Activated T-helper 1 cell treated with anti-CD3 and anti-CD28 coated beads, Interleukin-12 subunit alpha, Interleukin-12 subunit beta, Interleukin-2, Interleukin-4 antibody, amounts not matched to agents 30 ng/mL and 10 ng/mL and 1 ng/mL, durations not matched to agents 14 hours and 24 hours and 36 hours (primary cell): ENCODE measurements at regions not wholly inside any gene's neighbourhood (a gene's known extent, or its start where the extent isn't known, plus 50 kb on each side); places are given as distances from the start of the nearest gene placed in this dataset.
"Not testable (repeated sequence)": the region's sequence is repeated elsewhere in the genome, so short reads cannot be mapped to it uniquely, and the experiment has no call there.

ENCODE experiments used
- DNase-seq: peaks from one replicate; pipeline ENCODE4 v3.0.0; 2021; ENCODE audit warnings: low spot score
- H3K27ac Mint-ChIP-seq: one replicate; pipeline ENCODE4 v1.8.0; 2021; ENCODE audit warnings: mild to moderate bottlenecking, mixed read lengths
- H3K27me3 Mint-ChIP-seq: one replicate; pipeline ENCODE4 v1.8.0; 2022; ENCODE audit warnings: mild to moderate bottlenecking, moderate library complexity, mixed read lengths; ENCODE audit not compliant: insufficient read depth
- H3K36me3 Mint-ChIP-seq: one replicate; pipeline ENCODE4 v1.8.0; 2021; ENCODE audit warnings: low read depth, mixed read lengths
- H3K4me1 Mint-ChIP-seq: one replicate; pipeline ENCODE4 v1.8.0; 2021; ENCODE audit warnings: low read depth, mixed read lengths
- H3K4me3 Mint-ChIP-seq: one replicate; pipeline ENCODE4 v1.8.0; 2021; ENCODE audit warnings: mild to moderate bottlenecking, moderate library complexity, mixed read lengths
- H3K9me3 Mint-ChIP-seq: one replicate; pipeline ENCODE4 v1.8.0; 2021; ENCODE audit warnings: mixed read lengths
- intact Hi-C: fragments of 100-400 bp; cut with micrococcal nuclease; formaldehyde crosslinking; loops from one replicate; pipeline ENCODE4 v1.15.1; 2024

GRCh38 chr5:88657136-88657535, 225.8 kb downstream of the MEF2C start:
- Mint-ChIP-seq H3K27me3 (peaks cover 45% of the 10 kb centered on the region), H3K27ac (no peak overlapping the region), H3K9me3 (no peaks in the 10 kb centered on the region), H3K4me3 (no peak overlapping the region), H3K4me1 (peaks cover 14% of the 10 kb centered on the region), H3K36me3 (peaks cover 2% of the 10 kb centered on the region)
- DNase-seq, result no peak
- intact Hi-C loops, result no loop called here

GRCh38 chr5:88656221-88656950, 226.6 kb downstream of the MEF2C start:
- intact Hi-C loops, result no loop called here
- Mint-ChIP-seq H3K9me3 (no peaks in the 10 kb centered on the region), H3K27ac (no peak overlapping the region), H3K27me3 (peaks cover 40% of the 10 kb centered on the region), H3K36me3 (peaks cover 1% of the 10 kb centered on the region), H3K4me3 (no peak overlapping the region), H3K4me1 (peaks cover 11% of the 10 kb centered on the region)
- DNase-seq, result no peak

DNA sequence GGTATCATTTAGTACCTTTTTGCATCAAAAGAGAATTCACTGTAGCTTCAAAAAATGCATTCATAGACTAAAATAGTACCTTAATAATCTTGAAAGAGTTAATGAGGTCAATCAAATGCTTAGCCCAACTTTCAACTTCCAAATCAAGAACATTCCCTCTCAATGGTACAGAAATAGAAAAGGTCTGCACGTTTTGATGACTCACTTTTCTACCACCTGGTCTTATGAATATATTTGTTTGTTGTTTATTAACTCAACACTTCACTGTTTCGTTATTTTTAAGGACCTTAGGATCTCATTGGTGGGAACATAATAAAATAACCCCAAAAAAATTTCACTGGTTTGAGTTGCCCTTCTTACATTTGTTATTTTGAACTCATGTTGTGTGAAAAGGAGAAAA, 229.5 kb downstream of the MEF2C start:
- peaks cover 23% of the 10 kb centered on the region for H3K27me3 Mint-ChIP-seq
- H3K4me1 Mint-ChIP-seq, result no peaks in the 10 kb centered on the region
- intact Hi-C loops, result no loop called here
- H3K27ac Mint-ChIP-seq, result no peak overlapping the region
- no peak for DNase-seq
- no peak overlapping the region for H3K4me3 Mint-ChIP-seq
- no peaks in the 10 kb centered on the region for H3K36me3 Mint-ChIP-seq
- H3K9me3 Mint-ChIP-seq, result no peaks in the 10 kb centered on the region

DNA sequence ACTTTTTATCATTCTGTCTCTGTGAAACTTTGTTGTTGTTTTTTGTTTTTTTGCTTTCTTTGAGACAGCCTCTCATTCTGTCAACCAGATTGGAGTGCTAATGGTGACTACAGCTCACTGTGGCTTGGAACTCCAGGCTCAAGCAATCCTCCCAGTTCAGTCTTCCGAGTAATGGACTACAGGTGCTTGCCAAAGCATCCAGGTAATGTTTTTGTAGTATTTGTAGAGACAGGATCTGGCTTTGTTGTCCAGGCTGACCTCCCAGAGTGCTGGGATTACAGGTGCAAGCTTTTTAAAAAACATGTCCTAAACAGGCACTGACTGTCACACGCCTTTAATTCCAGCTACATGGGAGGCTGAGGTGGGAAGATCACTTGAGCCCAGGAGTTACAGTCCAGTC, 235.1 kb downstream of the MEF2C start:
- no peak overlapping the region for H3K27ac Mint-ChIP-seq
- peaks cover 8% of the 10 kb centered on the region for H3K27me3 Mint-ChIP-seq
- H3K36me3 Mint-ChIP-seq, result no peaks in the 10 kb centered on the region
- no peak overlapping the region for H3K4me3 Mint-ChIP-seq
- no peaks in the 10 kb centered on the region for H3K9me3 Mint-ChIP-seq
- DNase-seq, result no peak
- H3K4me1 Mint-ChIP-seq, result no peaks in the 10 kb centered on the region
- intact Hi-C loops, result no loop called here

DNA sequence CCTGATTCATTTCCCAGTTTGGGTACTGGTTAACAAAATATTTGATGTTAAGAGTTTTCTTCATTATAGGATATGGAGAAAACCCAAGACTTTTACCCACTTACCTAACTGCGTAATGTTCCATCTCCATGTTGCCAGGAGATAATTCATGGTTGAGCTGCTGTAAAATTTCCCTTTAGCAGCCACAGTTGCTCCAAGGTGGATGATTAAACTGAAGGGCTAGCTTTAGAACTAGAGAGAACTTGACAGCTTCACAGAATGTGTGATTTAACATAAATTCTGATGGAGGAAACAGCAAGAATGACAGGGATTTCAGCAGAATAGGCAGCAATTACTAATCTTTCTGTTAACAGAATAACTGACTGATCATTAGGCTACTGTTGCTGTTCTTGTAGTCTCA, 236.1 kb downstream of the MEF2C start:
- Mint-ChIP-seq H3K9me3 (no peaks in the 10 kb centered on the region), H3K4me1 (no peaks in the 10 kb centered on the region), H3K27ac (no peak overlapping the region)

GRCh38 chr5:88644676-88645075, 238.3 kb downstream of the MEF2C start:
- intact Hi-C loops, result no loop called here
- no peak overlapping the region for H3K4me3 Mint-ChIP-seq
- H3K27me3 Mint-ChIP-seq, result peaks cover 4% of the 10 kb centered on the region
- H3K27ac Mint-ChIP-seq, result no peak overlapping the region
- no peaks in the 10 kb centered on the region for H3K9me3 Mint-ChIP-seq
- DNase-seq, result no peak
- H3K4me1 Mint-ChIP-seq, result no peaks in the 10 kb centered on the region
- H3K36me3 Mint-ChIP-seq, result no peaks in the 10 kb centered on the region

More for the DNA sequence above, 236.1 kb downstream of the MEF2C start:
- H3K27me3 Mint-ChIP-seq, result peaks cover 8% of the 10 kb centered on the region
- DNase-seq, result no peak
- no peaks in the 10 kb centered on the region for H3K36me3 Mint-ChIP-seq
- intact Hi-C loops, result no loop called here
- H3K4me3 Mint-ChIP-seq, result no peak overlapping the region

DNA sequence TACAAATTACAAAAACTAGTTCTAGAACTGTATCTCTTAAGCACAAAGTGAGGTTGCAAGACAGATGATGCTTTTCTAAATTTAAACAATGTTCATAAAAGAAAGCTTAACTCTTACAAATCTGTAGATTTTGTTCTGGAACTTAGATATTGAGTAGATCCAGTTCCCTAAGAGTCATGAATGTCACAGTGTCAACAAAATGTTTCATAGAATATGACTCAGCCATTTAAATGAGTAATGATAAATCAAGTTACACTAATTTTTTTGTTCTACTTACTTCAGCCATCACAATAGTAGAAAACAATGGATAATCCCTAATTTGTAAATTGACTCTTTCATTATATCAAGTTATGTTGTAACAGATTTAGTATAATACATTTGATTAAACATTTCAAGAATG, 239.7 kb downstream of the MEF2C start:
- H3K4me3 Mint-ChIP-seq, result no peak overlapping the region
- peaks cover 4% of the 10 kb centered on the region for H3K27me3 Mint-ChIP-seq
- intact Hi-C loops, result no loop called here
- H3K9me3 Mint-ChIP-seq, result no peaks in the 10 kb centered on the region
- H3K27ac Mint-ChIP-seq, result no peak overlapping the region
- H3K4me1 Mint-ChIP-seq, result no peaks in the 10 kb centered on the region
- no peaks in the 10 kb centered on the region for H3K36me3 Mint-ChIP-seq
- no peak for DNase-seq

DNA sequence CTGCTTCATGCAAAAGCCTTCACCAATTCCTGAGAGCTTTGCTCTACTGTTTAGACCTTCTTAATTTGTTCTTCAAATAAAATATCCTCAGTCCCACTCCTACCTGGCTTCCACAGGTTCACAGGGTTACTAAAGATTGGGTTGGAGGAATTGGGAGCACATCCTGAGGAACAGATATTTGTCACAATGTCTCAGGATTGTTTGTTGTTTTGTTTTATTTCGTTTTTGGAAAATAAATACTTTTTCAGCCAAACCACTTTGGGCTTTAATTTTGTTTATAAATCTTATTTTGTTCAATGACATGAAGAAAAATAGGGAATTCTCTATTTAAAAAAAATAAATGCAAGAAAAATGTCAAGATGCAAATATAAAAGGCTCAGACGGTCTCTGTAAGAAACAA, 249.0 kb downstream of the MEF2C start:
- DNase-seq, result no peak
- Mint-ChIP-seq H3K27ac (no peak overlapping the region), H3K36me3 (no peaks in the 10 kb centered on the region), H3K9me3 (no peaks in the 10 kb centered on the region), H3K27me3 (no peaks in the 10 kb centered on the region), H3K4me3 (no peak overlapping the region), H3K4me1 (no peaks in the 10 kb centered on the region)
- intact Hi-C loops, result no loop called here

DNA sequence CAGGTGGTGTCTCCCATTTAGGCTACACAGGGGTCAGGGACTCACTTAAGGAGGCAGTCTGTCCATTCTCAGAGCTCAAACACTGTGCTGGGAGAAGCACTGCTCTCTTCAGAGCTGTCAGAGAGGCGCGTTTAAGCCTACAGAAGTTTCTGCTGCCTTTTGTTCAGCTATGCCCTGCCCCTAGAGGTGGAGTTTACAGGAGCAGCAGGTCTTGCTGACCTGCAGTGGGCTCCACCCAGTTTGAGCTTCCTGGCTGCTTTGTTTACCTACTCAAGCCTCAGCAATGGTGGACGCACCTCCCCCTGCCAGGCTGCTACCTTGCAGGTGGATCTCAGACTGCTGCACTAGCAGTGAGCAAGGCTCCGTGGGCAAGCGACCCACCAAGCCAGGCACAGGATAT, 260.1 kb downstream of the MEF2C start:
- DNase-seq, H3K36me3 Mint-ChIP-seq, intact Hi-C loops, H3K9me3 Mint-ChIP-seq, H3K4me3 Mint-ChIP-seq, H3K27ac Mint-ChIP-seq, H3K27me3 Mint-ChIP-seq, H3K4me1 Mint-ChIP-seq: not testable (repeated sequence)

- H3K4me3 Mint-ChIP-seq, H3K9me3 Mint-ChIP-seq, H3K27ac Mint-ChIP-seq, H3K27me3 Mint-ChIP-seq, intact Hi-C loops, H3K4me1 Mint-ChIP-seq, H3K36me3 Mint-ChIP-seq, DNase-seq: not testable (repeated sequence)
These were observed 267.2 kb downstream of the MEF2C start for GRCh38 chr5:88615767-88616166.

DNA sequence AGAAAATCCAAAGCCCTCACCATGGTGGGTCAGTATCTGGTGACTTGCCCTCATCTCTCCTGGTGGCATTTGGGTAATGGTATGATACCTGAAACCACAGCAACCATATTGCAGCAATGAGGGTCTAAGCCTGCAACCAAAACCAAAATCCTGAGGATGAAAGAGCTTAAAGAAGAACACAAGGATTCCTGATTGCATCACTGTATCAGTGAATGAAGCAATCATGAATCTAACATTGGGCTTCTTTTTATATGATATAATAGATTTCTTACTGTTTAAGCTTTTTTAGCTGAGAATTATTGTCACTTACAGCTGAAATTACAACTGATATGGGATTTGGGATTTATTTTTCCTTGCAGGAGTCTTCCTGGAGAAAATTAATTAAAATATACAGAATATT, 269.9 kb downstream of the MEF2C start:
- intact Hi-C loops, result no loop called here

DNA sequence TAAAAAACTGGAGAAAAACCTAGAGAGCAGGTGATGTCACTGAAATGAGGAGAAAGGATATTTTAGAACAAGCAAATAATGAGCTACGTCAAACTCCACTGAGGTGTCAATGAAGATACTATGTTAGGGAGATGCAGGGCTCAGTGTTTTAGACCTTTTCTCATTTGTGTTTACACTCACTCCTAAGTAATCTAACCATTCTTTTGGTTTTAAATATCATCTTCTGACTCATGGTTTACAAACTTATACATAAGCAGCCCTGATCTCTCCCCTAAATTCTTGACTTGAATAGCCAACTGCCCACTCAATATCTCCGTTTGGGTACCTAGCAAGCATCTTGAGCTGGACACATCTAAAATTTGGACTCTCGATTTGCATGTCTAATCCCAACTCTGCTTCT, 272.4 kb downstream of the MEF2C start:
- H3K4me1 Mint-ChIP-seq, result no peaks in the 10 kb centered on the region
- no peaks in the 10 kb centered on the region for H3K27me3 Mint-ChIP-seq
- no peaks in the 10 kb centered on the region for H3K36me3 Mint-ChIP-seq
- H3K4me3 Mint-ChIP-seq, result no peak overlapping the region
- intact Hi-C loops, result no loop called here
- peaks cover 6% of the 10 kb centered on the region for H3K9me3 Mint-ChIP-seq
- no peak for DNase-seq
- H3K27ac Mint-ChIP-seq, result no peak overlapping the region

More for the DNA sequence above, 269.9 kb downstream of the MEF2C start:
- Mint-ChIP-seq H3K27ac (no peak overlapping the region), H3K4me1 (no peaks in the 10 kb centered on the region), H3K9me3 (peaks cover 10% of the 10 kb centered on the region), H3K27me3 (no peaks in the 10 kb centered on the region), H3K36me3 (no peaks in the 10 kb centered on the region), H3K4me3 (no peak overlapping the region)
- DNase-seq, result no peak

- H3K27me3 Mint-ChIP-seq, result no peaks in the 10 kb centered on the region
- no peaks in the 10 kb centered on the region for H3K9me3 Mint-ChIP-seq
- H3K4me3 Mint-ChIP-seq, result no peak overlapping the region
- no peaks in the 10 kb centered on the region for H3K4me1 Mint-ChIP-seq
- H3K27ac Mint-ChIP-seq, result no peak overlapping the region
- intact Hi-C loops, result no loop called here
- H3K36me3 Mint-ChIP-seq, result no peaks in the 10 kb centered on the region
- DNase-seq, result no peak
These were observed 275.5 kb downstream of the MEF2C start for GRCh38 chr5:88607492-88607891.

DNA sequence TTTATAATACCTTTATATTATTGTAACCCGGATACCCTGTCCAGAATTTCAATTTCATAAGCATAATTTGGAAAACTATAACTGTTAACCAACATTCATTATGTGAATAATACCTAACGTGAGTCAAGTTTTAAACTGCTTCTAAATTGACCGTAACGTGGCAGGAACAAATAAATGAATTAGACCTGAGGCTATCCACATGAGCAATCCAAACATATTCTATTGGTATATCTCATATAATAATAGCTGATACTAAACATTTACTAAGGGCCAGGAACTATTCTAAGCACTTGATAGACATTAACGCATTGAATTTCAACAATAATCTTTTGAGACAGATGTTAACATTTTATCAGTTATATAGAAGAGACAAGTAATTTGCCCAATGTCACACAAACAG, 276.4 kb downstream of the MEF2C start:
- Mint-ChIP-seq H3K36me3 (no peaks in the 10 kb centered on the region), H3K4me1 (no peaks in the 10 kb centered on the region), H3K9me3 (no peaks in the 10 kb centered on the region), H3K4me3 (no peak overlapping the region), H3K27me3 (no peaks in the 10 kb centered on the region), H3K27ac (no peak overlapping the region)
- intact Hi-C loops, result no loop called here
- no peak for DNase-seq
